Activated CD8-positive, alpha-beta T cell treated with anti-CD3 and anti-CD28 coated beads for 36 hours (primary cell): ENCODE measurements at regions not wholly inside any gene's neighbourhood (a gene's known extent, or its start where the extent isn't known, plus 50 kb on each side); places are given as distances from the start of the nearest gene placed in this dataset.

Source experiments
- ATAC-seq: fragments of 200-7000 bp; cut with Tn5 transposase; one replicate; pipeline ENCODE4 v1.10.0; 2021; ENCODE audit warnings: mild to moderate bottlenecking, moderate library complexity
- CTCF ChIA-PET: fragments of 350-600 bp; sonication (Branson Sonifier 250); formaldehyde crosslinking; loops from one replicate; lab custom pipeline; 2021; ENCODE audit warnings: antibody characterized with exemption; lab: Charles Lee
- POLR2A ChIA-PET: fragments of 350-600 bp; sonication (Branson Sonifier 250); formaldehyde crosslinking; loops from one replicate; lab custom pipeline; 2021; ENCODE audit warnings: antibody characterized with exemption; lab: Charles Lee
- DNase-seq: peaks from one replicate; pipeline ENCODE4 v3.0.0-alpha.2; 2020
- H3K27ac Mint-ChIP-seq: one replicate; pipeline ENCODE4 v1.8.0; 2021; ENCODE audit warnings: mild to moderate bottlenecking, mixed read lengths
- H3K27me3 Mint-ChIP-seq: one replicate; pipeline ENCODE4 v1.8.0; 2021; ENCODE audit warnings: mixed read lengths
- H3K36me3 Mint-ChIP-seq: one replicate; pipeline ENCODE4 v1.8.0; 2021; ENCODE audit warnings: low read depth, mixed read lengths
- H3K4me1 Mint-ChIP-seq: one replicate; pipeline ENCODE4 v1.8.0; 2021; ENCODE audit warnings: low read depth, mixed read lengths
- H3K4me3 Mint-ChIP-seq: one replicate; pipeline ENCODE4 v1.8.0; 2021; ENCODE audit warnings: mild to moderate bottlenecking, moderate library complexity, mixed read lengths
- H3K9me3 Mint-ChIP-seq: one replicate; pipeline ENCODE4 v1.8.0; 2021; ENCODE audit warnings: mixed read lengths
- CTCF ChIP-seq: fragments of 200-600 bp; IDR thresholded peaks from one replicate; pipeline ENCODE4 v1.8.0; 2022; ENCODE audit warnings: antibody characterized with exemption, mild to moderate bottlenecking
- intact Hi-C: fragments of 100-400 bp; cut with micrococcal nuclease; formaldehyde crosslinking; loops from one replicate; pipeline ENCODE4 v1.10.0; 2022

DNA sequence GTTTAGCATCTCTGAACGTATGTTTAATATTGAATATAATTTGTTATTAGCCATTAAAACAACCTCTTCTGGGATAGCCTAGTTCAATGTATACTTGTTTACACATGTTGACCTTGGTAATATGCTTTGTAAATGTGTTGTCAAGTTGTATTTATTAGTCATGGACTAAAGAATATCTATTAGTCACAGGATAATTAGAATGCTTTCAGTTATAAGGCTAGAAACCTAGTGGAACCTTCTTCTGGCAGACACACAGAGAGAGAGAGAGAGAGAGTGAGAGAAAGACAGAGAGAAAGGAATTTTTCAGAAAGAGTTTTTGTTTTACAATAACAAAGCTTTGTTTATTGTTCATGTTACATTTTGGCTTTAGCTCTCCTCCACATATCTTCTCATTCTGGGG, 181.1 kb upstream of the APP start:
- Mint-ChIP-seq H3K4me1 (no peaks in the 10 kb centered on the region), H3K27me3 (no peaks in the 10 kb centered on the region), H3K4me3 (no peak overlapping the region), H3K9me3 (peaks cover 3% of the 10 kb centered on the region), H3K27ac (no peak overlapping the region), H3K36me3 (no peaks in the 10 kb centered on the region)
- intact Hi-C loops = no loop called here
- POLR2A ChIA-PET = no interaction called here
- DNase-seq = no peak
- no peak for TF ChIP-seq CTCF
- no peak for ATAC-seq
- CTCF ChIA-PET = no interaction called here

DNA sequence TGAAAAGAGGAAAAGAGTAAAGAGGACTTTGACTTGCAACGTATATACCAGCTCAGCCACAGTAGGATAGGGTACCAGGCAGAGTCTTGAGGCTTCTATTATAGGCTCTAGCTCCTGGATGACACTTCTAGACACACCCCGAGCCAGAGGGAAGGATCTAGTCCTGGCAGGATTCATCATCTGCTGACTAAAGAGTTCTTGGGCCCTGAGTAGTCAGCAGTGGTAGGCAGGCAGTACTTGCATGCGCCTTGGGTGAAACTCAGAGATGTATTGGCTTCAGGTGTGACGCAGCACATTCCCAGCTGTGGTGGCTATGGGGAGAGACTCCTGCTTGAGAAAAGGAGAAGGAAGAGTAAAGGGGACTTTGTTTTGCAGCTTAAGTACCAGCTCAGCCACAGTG, 162.3 kb upstream of the APP start:
- Mint-ChIP-seq H3K4me3 (no peak overlapping the region), H3K9me3 (no peaks in the 10 kb centered on the region), H3K36me3 (no peaks in the 10 kb centered on the region), H3K27ac (no peak overlapping the region), H3K4me1 (no peaks in the 10 kb centered on the region), H3K27me3 (peaks cover 2% of the 10 kb centered on the region)
- POLR2A ChIA-PET = no interaction called here
- CTCF ChIA-PET = no interaction called here
- TF ChIP-seq CTCF = no peak
- DNase-seq (no peak), ATAC-seq (no peak)
- intact Hi-C loops = no loop called here

DNA sequence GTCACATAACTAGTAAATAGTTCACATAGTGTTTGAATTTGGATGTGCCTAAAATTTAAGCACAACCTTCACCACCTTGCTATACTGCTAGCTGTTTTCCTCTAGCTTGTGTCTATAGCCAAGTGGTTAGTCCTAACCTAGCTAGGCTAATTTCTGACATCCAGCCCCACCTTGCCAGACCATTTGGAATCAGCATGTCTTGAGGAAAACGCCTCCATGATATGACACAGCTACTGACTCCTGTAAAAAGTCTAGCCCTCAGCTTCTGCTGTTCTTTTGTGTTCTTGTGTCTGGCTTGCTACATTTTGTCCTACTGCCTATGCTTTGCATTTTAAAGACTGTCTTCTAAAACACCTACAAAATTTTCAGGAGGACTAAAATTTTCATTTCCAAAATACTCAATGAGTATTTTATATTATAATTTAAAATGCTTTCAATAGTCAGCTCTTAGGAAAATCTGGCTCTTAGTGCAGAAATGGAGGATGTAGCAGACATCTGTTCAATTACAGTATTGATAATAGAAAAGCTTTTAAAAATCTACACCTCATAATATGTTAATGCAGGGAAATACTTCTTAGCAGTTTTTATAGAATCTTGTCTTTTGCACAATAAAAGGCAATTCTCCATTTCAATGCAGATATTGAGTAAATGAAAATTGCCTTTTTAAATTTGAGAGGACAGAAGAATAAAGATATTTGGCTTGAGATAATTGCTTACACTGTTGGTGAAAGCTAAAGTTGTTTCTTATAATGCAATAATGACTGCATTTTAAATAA, 160.8 kb upstream of the APP start:
- Mint-ChIP-seq H3K4me3 (no peak overlapping the region), H3K9me3 (peaks cover 2% of the 10 kb centered on the region), H3K27me3 (peaks cover 2% of the 10 kb centered on the region), H3K36me3 (no peaks in the 10 kb centered on the region), H3K4me1 (no peaks in the 10 kb centered on the region), H3K27ac (no peak overlapping the region)
- DNase-seq (no peak), ATAC-seq (no peak)
- ChIA-PET CTCF (no interaction called here), POLR2A (no interaction called here)
- no peak for TF ChIP-seq CTCF
- intact Hi-C loops = no loop called here

GRCh38 chr21:26320596-26320995, 150.0 kb upstream of the APP start:
- ATAC-seq = no peak
- Mint-ChIP-seq H3K27me3 (no peaks in the 10 kb centered on the region), H3K27ac (no peak overlapping the region), H3K9me3 (peaks cover 3% of the 10 kb centered on the region), H3K4me3 (no peak overlapping the region), H3K4me1 (no peaks in the 10 kb centered on the region), H3K36me3 (no peaks in the 10 kb centered on the region)
- no peak for TF ChIP-seq CTCF
- intact Hi-C loops = no loop called here
- ChIA-PET POLR2A (no interaction called here), CTCF (no interaction called here)
- no peak for DNase-seq

GRCh38 chr21:26307640-26308039, 137.1 kb upstream of the APP start:
- no peaks in the 10 kb centered on the region for H3K9me3 Mint-ChIP-seq
- H3K36me3 Mint-ChIP-seq = no peaks in the 10 kb centered on the region
- H3K4me3 Mint-ChIP-seq = no peak overlapping the region
- POLR2A ChIA-PET = no interaction called here
- H3K27me3 Mint-ChIP-seq = peaks cover 2% of the 10 kb centered on the region
- H3K27ac Mint-ChIP-seq = no peak overlapping the region
- H3K4me1 Mint-ChIP-seq = peaks cover 7% of the 10 kb centered on the region
- DNase-seq (no peak), ATAC-seq (no peak)
- intact Hi-C loops = no loop called here
- no peak for TF ChIP-seq CTCF
- CTCF ChIA-PET = no interaction called here
